MG63 (cell line): ENCODE measurements at regions not wholly inside any gene's neighbourhood (a gene's known extent, or its start where the extent isn't known, plus 50 kb on each side); places are given as distances from the start of the nearest gene placed in this dataset.

Experiments used
- DNase-seq: peaks from one replicate; pipeline ENCODE4 v3.0.0-alpha.2; 2020
- H3K27me3 ChIP-seq: fragments of 250-450 bp; sonication (Bioruptor Pico); 2 replicates; pipeline ENCODE4 v1.5.1; 2020; ENCODE audit warnings: mild to moderate bottlenecking, moderate library complexity
- H3K36me3 ChIP-seq: fragments of 250-450 bp; sonication (Bioruptor Pico); 2 replicates; pipeline ENCODE4 v1.5.1; 2020; ENCODE audit warnings: mild to moderate bottlenecking, moderate library complexity
- H3K4me3 ChIP-seq: fragments of 250-450 bp; sonication (Bioruptor Pico); 2 replicates; pipeline ENCODE4 v1.5.1; 2020; ENCODE audit warnings: mild to moderate bottlenecking, moderate library complexity
- H3K9me3 ChIP-seq: fragments of 250-450 bp; sonication (Bioruptor Pico); 2 replicates; pipeline ENCODE4 v1.5.1; 2020; ENCODE audit warnings: mild to moderate bottlenecking, moderate library complexity

DNA sequence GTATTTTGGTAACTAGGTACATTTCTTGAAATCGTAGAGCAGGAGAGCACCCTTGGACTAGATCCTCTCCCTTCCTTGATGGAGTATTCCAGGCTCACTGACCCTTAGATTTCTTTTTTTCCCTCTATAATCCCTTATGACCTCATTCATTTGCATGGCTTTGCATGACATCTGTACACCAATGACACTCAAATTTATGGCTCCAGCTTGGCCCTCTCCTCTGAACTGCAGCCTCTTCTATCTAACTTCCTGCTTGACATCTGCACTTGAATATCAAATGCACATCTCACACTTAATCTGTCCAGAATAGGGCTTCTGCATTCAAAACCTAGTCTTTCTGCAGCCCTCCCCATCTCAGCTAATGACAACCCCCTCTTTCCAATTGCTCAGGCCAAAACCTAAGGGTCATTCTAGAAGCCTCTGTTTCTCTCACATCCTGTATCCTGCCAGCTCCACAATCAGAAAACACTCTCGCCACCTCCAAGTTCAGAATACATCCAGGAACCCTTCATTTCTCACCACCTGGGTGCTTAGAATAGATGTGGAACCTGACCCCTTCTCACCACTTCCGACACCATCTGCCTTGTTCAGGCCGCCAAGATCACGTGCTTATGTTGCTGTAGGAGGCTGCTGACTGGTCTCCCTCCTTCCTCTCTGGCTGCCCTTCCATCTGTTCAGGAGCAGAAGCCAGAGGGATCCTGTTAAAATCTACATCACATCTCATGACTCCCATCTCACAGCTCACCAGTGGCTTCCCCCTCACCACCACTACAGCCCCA lies 138.9 kb upstream of the MTNR1B start:
- Histone ChIP-seq H3K27me3 (no peaks in the 10 kb centered on the region), H3K4me3 (no peak overlapping the region), H3K9me3 (no peaks in the 10 kb centered on the region), H3K36me3 (no peaks in the 10 kb centered on the region)
- DNase-seq, result no peak

DNA sequence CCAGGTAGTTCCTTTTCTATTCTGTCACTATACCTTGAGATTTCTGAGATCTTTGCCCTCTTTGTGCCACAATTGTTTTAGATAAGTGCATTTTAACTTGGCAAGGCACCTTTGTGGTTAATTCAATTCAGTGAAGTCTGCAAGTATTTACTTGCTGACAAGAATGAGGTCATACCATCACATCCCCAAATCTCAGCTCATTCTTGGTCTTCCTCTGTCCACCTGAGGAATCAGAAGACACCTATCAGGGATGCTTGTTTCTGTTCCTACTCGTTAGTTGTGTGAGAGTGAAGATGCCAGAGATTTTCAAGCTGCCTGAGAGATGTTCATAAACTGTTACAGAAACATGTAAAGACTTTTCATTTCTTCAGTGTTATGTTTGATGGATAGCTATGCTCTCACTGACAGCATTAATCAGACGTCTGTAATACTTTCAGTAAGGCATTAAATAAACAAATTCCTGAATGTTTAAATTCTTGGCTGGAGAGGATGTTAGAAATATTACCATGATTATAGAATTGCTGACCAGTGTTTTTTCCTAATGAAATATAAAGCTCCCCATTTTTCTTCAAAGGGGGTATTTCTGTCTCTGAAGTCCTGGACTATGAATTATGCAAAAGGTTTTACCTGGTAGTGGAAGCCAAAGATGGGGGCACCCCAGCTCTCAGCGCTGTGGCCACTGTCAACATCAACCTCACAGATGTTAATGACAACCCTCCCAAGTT lies 135.0 kb upstream of the MTNR1B start:
- H3K9me3 ChIP-seq, result no peaks in the 10 kb centered on the region
- H3K27me3 ChIP-seq, result no peaks in the 10 kb centered on the region
- DNase-seq, result no peak
- no peaks in the 10 kb centered on the region for H3K36me3 ChIP-seq
- H3K4me3 ChIP-seq, result no peak overlapping the region

DNA sequence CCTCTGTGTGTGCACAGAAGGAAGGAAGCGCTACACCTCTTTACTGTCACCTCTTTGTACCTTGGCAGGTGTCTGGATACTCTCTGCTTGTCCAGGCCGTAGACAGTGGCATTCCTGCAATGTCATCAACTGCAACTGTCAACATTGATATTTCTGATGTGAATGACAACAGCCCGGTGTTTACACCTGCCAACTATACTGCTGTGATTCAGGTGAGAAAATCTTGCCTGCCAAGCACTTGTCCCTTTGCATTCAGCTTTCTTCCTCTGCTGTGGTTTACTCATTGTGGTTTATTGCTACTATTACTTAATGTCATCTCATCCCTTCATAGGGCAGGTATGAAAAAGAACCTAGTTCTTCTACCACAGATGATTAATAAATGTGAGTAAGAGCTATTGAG lies 131.9 kb upstream of the MTNR1B start:
- no peaks in the 10 kb centered on the region for H3K27me3 ChIP-seq
- no peaks in the 10 kb centered on the region for H3K36me3 ChIP-seq
- no peak overlapping the region for H3K4me3 ChIP-seq
- no peaks in the 10 kb centered on the region for H3K9me3 ChIP-seq
- DNase-seq, result no peak

DNA sequence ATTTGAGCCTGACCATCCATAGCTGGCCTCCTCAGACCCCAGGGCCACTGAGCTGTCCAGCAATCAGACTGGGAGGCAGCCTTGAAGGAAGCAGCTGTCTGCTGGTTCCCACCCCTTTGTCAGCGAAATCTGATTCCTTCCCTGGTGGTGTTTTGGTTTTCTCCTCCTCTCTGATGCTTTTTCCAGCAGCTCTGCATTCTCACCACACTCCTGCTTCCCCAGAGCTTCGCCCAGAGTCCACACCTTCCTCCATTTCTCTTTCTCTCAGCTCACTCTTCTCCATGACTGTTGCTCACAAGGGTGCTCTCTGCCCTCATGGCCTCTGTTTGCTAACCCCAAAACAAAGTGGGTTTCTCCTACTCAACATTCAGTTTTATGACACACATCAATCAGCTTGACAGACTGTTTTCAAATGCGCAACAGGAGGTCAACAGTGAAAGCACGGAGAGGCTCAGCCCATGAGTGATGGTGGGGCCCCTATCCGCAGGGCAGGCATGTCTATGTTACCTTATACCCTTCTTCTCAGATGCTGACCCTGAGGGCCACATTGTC lies 130.6 kb upstream of the MTNR1B start:
- Histone ChIP-seq H3K4me3 (no peak overlapping the region), H3K9me3 (no peaks in the 10 kb centered on the region), H3K27me3 (no peaks in the 10 kb centered on the region), H3K36me3 (no peaks in the 10 kb centered on the region)
- no peak for DNase-seq

DNA sequence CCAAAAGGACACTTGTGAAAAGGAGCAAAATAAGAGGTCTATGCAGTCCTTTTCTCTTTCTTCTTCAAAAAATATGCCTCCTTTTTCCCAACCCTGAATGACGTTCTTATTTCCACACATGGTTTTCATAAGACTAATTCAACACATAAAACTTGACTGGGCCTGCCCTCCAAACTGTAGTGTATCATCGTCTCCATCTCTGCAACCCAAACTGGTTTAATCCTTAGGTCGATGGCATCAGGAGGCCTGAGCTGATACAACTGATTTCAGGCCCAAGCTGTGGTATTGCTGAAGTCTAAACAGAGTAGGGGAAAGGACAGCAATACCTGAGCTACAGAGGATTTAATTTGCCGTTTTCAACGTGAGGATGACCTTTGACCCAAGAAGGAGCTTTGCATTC lies 130.0 kb upstream of the MTNR1B start:
- H3K9me3 ChIP-seq, result no peaks in the 10 kb centered on the region
- no peaks in the 10 kb centered on the region for H3K36me3 ChIP-seq
- no peaks in the 10 kb centered on the region for H3K27me3 ChIP-seq
- H3K4me3 ChIP-seq, result no peak overlapping the region
- no peak for DNase-seq

DNA sequence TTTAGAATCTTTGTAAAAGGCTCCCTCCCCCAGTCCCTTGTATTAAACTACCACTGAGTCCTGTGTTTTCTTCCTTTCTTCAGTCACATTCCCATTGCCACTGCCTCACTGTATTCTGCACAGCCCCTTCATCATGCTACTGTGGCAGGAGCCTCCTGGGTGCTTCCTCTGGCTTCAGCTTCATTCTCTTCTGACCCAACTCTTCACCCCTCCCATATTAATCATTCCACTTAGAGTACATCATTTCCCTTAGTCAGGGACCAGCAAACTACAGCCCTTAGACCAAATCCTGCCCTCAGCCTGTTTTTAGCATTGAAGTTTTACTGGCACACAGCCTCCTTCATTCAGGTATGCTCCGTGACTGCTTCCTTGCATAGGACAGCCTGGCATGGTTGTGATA lies 127.7 kb upstream of the MTNR1B start:
- Histone ChIP-seq H3K4me3 (no peak overlapping the region), H3K36me3 (no peaks in the 10 kb centered on the region), H3K9me3 (no peaks in the 10 kb centered on the region), H3K27me3 (no peaks in the 10 kb centered on the region)
- DNase-seq, result no peak

DNA sequence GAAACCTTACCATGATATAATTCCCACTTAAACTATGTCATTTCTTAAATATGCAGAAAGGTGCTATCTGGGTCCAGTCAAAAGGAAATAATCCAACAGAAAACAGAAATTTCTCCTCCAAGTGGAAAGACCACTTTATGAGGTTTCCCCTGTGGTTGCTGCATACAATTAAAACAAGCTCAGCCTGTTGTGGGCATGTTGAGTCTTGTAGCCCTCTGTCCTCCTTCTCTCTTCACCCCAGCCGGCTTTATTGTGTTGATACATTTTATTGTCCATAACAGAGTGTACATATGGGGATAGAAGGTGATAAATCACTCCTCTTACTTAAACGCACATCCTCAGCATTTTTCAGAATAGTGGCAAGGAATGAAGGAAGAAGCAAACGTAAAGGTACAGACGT lies 126.0 kb upstream of the MTNR1B start:
- Histone ChIP-seq H3K9me3 (no peaks in the 10 kb centered on the region), H3K36me3 (no peaks in the 10 kb centered on the region), H3K27me3 (no peaks in the 10 kb centered on the region), H3K4me3 (no peak overlapping the region)
- no peak for DNase-seq

DNA sequence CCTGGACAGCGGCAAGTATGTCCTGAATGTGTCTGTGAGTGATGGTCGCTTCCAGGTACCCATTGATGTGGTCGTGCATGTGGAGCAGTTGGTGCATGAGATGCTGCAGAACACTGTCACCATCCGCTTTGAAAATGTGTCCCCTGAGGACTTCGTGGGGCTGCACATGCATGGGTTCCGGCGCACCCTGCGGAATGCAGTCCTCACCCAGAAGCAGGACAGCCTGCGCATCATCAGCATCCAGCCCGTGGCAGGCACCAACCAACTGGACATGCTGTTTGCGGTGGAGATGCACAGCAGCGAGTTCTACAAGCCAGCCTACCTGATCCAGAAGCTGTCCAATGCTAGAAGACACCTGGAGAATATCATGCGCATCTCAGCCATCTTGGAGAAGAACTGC lies 125.3 kb upstream of the MTNR1B start:
- no peaks in the 10 kb centered on the region for H3K9me3 ChIP-seq
- no peaks in the 10 kb centered on the region for H3K27me3 ChIP-seq
- H3K36me3 ChIP-seq, result no peaks in the 10 kb centered on the region
- no peak for DNase-seq
- no peak overlapping the region for H3K4me3 ChIP-seq

DNA sequence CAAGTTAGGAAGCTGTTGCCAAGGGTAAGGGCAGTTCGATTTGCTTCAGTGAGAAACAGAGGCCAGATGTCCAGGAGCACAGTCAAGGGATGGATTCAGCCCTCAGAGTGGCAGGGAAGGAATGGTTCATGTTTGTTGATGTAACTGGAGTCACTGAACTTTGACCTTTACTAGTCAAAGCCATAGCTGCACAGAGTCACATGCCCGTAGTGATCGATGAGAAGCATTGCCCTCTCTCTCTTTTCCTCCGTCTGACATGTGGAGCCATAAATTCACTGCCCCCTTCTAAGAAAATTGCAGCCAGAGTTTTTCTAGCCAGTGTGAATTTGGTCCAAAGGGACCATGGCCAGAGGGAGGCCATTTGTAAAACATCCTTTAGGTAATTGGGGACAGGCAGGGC lies 124.1 kb upstream of the MTNR1B start:
- H3K4me3 ChIP-seq, result no peak overlapping the region
- H3K36me3 ChIP-seq, result no peaks in the 10 kb centered on the region
- H3K9me3 ChIP-seq, result no peaks in the 10 kb centered on the region
- no peak for DNase-seq
- no peaks in the 10 kb centered on the region for H3K27me3 ChIP-seq

DNA sequence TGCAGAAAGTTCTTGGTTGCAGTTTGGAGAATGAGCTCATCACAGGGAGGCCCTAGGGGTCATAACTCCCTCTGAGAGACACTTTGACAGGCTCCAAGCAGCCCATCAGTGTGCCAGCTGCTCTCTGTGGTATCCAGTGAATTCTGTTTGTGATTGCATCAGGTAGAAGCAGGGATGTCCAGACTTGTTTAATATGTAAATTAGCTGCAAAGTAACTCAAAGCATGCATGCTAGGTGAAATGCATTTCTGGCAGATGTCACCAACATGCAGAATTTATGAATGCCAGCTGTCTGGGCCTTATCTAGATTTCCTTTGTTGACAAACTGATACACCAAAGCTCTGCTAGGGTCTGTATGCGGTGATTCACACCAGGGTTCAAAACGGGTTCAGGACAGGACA lies 123.6 kb upstream of the MTNR1B start:
- Histone ChIP-seq H3K27me3 (no peaks in the 10 kb centered on the region), H3K36me3 (no peaks in the 10 kb centered on the region), H3K4me3 (no peak overlapping the region), H3K9me3 (no peaks in the 10 kb centered on the region)
- no peak for DNase-seq

DNA sequence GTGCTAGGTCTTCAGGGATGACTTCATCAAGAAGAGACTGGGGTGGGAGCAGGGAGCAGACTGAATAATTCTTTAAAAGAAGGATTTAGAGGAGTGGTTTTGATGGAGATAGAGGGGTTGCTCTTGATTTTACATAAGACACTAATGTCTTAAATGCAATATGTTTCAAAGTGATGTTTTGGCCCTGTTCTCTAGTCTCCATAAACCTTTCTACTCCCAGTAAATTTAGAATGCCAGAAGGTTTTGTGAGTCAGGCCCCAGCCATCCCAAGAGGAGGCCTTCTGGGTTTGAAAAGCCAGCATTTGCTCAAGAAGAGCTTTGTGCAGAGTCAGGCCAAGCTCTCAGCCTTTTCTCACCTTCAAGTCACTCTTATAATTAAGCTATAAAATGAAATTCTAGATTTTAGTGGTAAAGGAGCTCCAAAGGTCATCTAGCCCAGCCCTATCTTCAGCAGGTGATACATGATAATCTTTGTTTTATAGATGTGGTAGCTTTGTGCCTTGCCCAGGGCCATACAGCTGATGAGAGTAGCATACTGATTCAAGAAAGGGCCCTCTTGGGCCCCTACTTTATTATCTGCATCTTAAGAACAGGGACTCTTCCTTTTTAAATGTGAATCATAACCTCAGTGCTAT lies 122.8 kb upstream of the MTNR1B start:
- H3K9me3 ChIP-seq, result no peaks in the 10 kb centered on the region
- no peak overlapping the region for H3K4me3 ChIP-seq
- H3K36me3 ChIP-seq, result no peaks in the 10 kb centered on the region
- no peak for DNase-seq
- H3K27me3 ChIP-seq, result no peaks in the 10 kb centered on the region

DNA sequence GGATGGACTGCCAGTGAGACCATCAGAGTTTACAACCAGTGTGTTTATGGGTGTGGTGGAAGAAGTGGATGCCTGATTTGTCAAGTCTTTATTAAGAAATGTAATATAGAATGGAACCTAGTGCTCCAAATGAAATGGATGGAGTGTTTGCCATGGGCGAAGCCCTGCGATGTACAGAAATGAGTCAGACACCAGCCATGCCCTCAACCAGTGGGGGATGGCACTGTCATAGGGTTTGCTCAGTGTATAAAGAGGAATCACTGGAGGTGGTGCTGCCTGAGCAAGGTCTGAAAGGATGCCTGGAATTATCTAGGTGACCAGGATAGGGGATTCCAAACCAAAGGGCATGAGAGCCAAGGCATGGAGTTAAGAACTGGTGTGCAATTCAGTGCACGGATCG lies 120.9 kb upstream of the MTNR1B start:
- Histone ChIP-seq H3K27me3 (no peaks in the 10 kb centered on the region), H3K9me3 (no peaks in the 10 kb centered on the region), H3K4me3 (no peak overlapping the region), H3K36me3 (no peaks in the 10 kb centered on the region)
- no peak for DNase-seq

DNA sequence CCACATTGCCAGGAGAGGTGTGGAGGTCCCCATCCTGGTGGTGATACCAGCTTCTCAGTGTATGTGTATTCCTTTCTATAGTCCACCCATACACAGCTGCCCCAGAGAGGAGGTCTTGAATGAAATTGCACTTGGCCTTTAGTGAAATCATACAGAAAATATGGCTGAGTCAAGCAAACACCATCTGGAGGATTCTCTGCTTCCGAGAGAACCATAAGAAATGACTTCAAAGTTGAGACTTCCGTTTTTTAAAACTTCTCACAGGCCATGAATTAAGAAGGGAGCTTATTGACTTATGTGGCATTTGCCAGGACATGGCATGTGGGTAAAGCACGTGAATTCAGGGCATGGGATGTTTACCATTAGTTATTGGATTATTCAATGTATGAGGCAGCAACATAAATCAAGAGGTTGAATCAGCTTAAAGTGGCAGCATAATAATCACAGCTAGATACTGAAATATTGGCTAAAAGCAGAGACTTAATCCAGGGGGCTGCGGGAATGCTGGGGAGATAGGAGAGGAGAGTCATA lies 119.1 kb upstream of the MTNR1B start:
- DNase-seq, result no peak
- Histone ChIP-seq H3K36me3 (no peaks in the 10 kb centered on the region), H3K4me3 (no peak overlapping the region), H3K9me3 (no peaks in the 10 kb centered on the region), H3K27me3 (no peaks in the 10 kb centered on the region)

DNA sequence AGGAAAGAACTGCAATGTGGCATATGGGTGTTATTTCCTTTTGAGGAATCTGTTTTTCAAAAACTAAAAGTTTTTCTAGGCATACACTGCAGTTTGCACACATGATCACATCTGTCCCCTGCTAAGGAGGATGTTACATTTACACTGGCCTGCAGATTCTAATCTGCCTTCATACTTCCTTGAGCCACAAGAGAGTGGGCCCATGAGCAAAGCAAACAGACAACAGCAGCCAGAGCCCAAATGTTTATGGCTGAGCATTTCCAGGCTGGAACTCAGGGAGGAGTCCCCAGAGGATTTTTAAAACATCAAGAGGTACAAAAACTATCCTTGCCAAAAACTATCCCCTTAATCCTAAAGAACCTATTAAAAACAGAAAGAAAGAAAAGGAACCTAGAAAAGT lies 117.2 kb upstream of the MTNR1B start:
- no peak for DNase-seq
- no peak overlapping the region for H3K4me3 ChIP-seq
- H3K9me3 ChIP-seq, result no peaks in the 10 kb centered on the region
- no peaks in the 10 kb centered on the region for H3K27me3 ChIP-seq
- no peaks in the 10 kb centered on the region for H3K36me3 ChIP-seq

DNA sequence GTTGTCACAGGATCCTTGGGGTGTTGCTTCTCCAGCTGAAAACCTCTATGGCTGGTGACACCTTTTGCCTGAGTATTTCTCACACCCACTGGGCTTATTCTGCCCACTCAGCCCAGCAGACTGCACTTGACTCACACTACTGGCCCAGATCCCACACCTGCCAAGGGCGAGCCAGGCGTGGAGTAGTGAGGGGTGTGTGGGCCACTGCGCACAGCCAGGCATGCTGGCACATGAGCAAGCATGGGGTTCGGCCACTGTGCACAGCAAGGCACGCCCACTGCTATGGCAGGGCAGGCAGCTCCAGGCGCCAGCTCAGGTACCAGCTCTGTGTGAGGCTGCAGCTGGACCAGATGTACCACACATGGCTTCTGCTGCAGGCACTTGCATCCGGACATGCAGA lies 116.5 kb upstream of the MTNR1B start:
- Histone ChIP-seq H3K27me3 (no peaks in the 10 kb centered on the region), H3K4me3 (no peak overlapping the region), H3K9me3 (no peaks in the 10 kb centered on the region), H3K36me3 (no peaks in the 10 kb centered on the region)
- peak; percentile 11 for DNase-seq

DNA sequence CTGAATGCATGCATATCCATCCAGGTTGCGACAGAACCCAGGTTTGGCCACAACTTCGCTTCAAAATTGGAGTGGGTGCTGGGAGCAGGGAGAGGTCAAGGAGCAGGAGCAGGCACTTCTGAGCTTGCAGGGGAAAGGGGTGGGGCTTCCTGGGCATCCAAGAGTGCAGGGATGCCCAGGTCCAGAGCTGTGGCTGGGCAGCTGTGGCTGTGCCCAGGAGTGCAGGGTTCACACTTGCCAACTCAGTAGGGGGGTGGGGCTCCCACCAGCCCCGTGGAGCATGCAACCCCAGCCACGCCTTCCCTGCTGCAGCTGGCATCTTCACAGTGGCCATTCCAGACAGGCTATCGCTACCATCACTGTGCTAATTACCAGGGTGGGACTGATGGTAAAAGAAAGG lies 115.3 kb upstream of the MTNR1B start:
- H3K4me3 ChIP-seq, result no peak overlapping the region
- H3K9me3 ChIP-seq, result no peaks in the 10 kb centered on the region
- DNase-seq, result no peak
- H3K36me3 ChIP-seq, result no peaks in the 10 kb centered on the region
- 0 out of 2 replicates have a peak, but pooled peaks cover 2% of the 10 kb centered on the region for H3K27me3 ChIP-seq

DNA sequence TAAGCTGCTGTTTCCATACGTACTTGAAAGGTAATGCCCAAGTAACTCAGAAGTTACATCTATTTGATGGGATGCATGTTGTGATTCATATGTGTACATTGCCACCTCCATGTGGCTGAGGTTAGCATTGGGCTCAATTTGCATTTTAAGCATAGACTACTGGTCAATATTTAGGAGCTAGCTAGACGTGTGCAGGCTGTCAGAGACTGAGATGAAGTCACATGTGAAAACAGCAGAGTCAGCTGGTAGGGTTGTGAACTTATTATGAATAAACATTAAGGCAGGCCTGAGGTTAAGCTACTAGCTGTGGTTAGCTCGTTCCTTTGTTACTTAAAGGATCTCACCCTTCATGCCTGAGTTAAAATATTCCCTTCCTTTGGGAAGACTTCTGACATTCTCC lies 114.5 kb upstream of the MTNR1B start:
- no peaks in the 10 kb centered on the region for H3K9me3 ChIP-seq
- H3K4me3 ChIP-seq, result no peak overlapping the region
- H3K27me3 ChIP-seq, result 0 out of 2 replicates have a peak, but pooled peaks cover 2% of the 10 kb centered on the region
- DNase-seq, result no peak
- no peaks in the 10 kb centered on the region for H3K36me3 ChIP-seq
